Body of pancreas (tissue), 4 donors: ENCODE measurements at regions not wholly inside any gene's neighbourhood (a gene's known extent, or its start where the extent isn't known, plus 50 kb on each side); places are given as distances from the start of the nearest gene placed in this dataset.

Experiments used
- ATAC-seq: fragments of 150-250 bp; one replicate; pipeline ENCODE4 v1.9.1; 2016
- DNase-seq, 4 donors: peaks; one replicate each; pipeline ENCODE4 v3.0.0-alpha.2; 2019
- H3K27ac ChIP-seq, 4 donors: fragments of 200-600 bp; sonication (generic); 1 replicate in 3 of 4; 2 replicates in 1 of 4; pipeline versions ENCODE4 v1.5.1 to v1.6.1; 2016 to 2019; ENCODE audit warnings: mild to moderate bottlenecking in 1 of 4, mixed read lengths in 1 of 4, moderate library complexity in 1 of 4
- H3K27me3 ChIP-seq, 2 donors: fragments of 200-600 bp; sonication (generic); one replicate each; pipeline ENCODE4 v1.6.0; 2016; ENCODE audit warnings: mild to moderate bottlenecking in 1 of 2
- H3K36me3 ChIP-seq, 2 donors: fragments of 200-600 bp; sonication (generic); replicated peaks in 1 of 2; 2 replicates each; pipeline ENCODE4 v1.5.1; 2016; ENCODE audit warnings: low read depth in 2 of 2; ENCODE audit not compliant: insufficient read depth in 1 of 2
- H3K4me1 ChIP-seq: fragments of 200-600 bp; sonication (generic); one replicate; pipeline ENCODE4 v1.6.0; 2016
- H3K4me3 ChIP-seq, 2 donors: fragments of 200-600 bp; sonication (generic); 1 replicate in 1 of 2; 2 replicates in 1 of 2; pipeline ENCODE4 v1.5.1; 2016 to 2019
- H3K9me3 ChIP-seq, 3 donors: fragments of 200-600 bp; sonication (generic); 1 replicate in 2 of 3; 2 replicates in 1 of 3; pipeline ENCODE4 v1.5.1; 2016
- POLR2A ChIP-seq, 3 donors: fragments of 450-650 bp; IDR thresholded peaks; one replicate each; pipeline ENCODE4 v1.6.1; 2016; ENCODE audit warnings: antibody characterized with exemption in 3 of 3, mild to moderate bottlenecking in 2 of 3
- WGBS, 2 donors: methylation state at CpG; one replicate each; pipeline ENCODE4 v1.1.5; 2017; 5-methylcytosine and 5-hydroxymethylcytosine counted together
- intact Hi-C: fragments of 100-400 bp; cut with DNase I; formaldehyde crosslinking; loops from one replicate; pipeline ENCODE4 v1.15.1; 2023
- TF ChIP-seq, protein P1 (sequence below), 7 experiments: fragments of 450-650 bp in 4 of 7; fragments of 200-600 bp in 3 of 7; sonication (generic) in 3 of 7; IDR thresholded peaks; one replicate each; pipeline ENCODE4 v1.5.1; 2016 to 2019; ENCODE audit warnings: antibody characterized with exemption in 7 of 7

DNA sequence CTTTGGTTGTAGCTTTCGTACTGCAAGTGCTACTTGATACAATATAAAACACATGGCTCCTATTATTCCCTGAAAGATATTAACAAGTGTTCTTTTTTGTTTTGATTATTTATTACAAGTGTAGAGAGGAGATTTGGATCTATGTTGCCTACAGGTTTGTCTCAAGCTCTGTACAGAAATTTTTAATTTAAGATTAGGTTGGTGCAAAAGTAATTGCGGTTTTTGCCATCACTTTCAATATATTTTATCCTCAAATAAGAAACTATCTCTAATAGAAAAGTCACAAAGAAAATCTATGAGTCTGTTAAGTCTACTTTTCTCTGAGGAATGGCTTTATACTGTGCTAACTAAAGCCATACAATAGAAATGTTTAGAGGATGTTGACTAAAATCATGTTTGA is 1086.1 kb downstream of the GRM8 start:
- intact Hi-C loops, result no loop called here
- ATAC-seq (no peak), DNase-seq (no peak)
- H3K4me1 ChIP-seq, result no peaks in the 10 kb centered on the region
- H3K27me3 ChIP-seq, result no peaks in the 10 kb centered on the region
- H3K36me3 ChIP-seq, result no peaks in the 10 kb centered on the region
- no peak overlapping the region for H3K27ac ChIP-seq
- no peaks in the 10 kb centered on the region for H3K9me3 ChIP-seq
- 67 to 75% methylated on average over 2 of the region's 2 CpGs for WGBS, 2 donors
- no peak overlapping the region for H3K4me3 ChIP-seq
- TF ChIP-seq, protein P1, sequence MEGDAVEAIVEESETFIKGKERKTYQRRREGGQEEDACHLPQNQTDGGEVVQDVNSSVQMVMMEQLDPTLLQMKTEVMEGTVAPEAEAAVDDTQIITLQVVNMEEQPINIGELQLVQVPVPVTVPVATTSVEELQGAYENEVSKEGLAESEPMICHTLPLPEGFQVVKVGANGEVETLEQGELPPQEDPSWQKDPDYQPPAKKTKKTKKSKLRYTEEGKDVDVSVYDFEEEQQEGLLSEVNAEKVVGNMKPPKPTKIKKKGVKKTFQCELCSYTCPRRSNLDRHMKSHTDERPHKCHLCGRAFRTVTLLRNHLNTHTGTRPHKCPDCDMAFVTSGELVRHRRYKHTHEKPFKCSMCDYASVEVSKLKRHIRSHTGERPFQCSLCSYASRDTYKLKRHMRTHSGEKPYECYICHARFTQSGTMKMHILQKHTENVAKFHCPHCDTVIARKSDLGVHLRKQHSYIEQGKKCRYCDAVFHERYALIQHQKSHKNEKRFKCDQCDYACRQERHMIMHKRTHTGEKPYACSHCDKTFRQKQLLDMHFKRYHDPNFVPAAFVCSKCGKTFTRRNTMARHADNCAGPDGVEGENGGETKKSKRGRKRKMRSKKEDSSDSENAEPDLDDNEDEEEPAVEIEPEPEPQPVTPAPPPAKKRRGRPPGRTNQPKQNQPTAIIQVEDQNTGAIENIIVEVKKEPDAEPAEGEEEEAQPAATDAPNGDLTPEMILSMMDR (IDR thresholded peaks at IDR 0.05), result no peak
- TF ChIP-seq POLR2A (IDR thresholded peaks at IDR 0.05), result no peak

DNA sequence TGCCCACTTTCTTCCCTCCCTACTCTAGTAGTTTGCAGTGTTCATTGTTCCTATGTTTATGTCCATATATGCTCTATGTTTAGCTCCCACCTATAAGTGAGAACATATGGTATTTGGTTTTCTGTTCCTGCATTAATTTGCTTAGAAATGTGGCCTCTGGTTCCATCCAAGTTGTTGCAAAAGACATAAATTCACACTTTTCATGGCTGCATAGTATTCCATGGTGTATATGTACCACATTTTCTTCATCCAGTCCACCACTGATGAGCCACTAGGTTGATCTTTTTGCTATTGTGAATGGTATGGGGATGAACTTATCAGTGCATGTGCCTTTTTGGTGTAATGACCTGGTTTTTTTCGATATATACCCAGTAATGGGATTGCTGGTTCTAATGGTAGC is 1089.1 kb downstream of the GRM8 start:
- TF ChIP-seq, protein P1 (IDR thresholded peaks at IDR 0.05), result no peak
- TF ChIP-seq POLR2A (IDR thresholded peaks at IDR 0.05), result no peak
- intact Hi-C loops, result no loop called here
- H3K36me3 ChIP-seq, result no peaks in the 10 kb centered on the region
- DNase-seq, result no peak
- H3K27ac ChIP-seq, result no peak overlapping the region
- H3K27me3 ChIP-seq, result no peaks in the 10 kb centered on the region
- H3K4me3 ChIP-seq, result no peak overlapping the region
- WGBS, 2 donors, result 62 to 70% methylated on average over 1 of the region's 1 CpG
- no peak for ATAC-seq
- H3K9me3 ChIP-seq, result no peaks in the 10 kb centered on the region
- no peaks in the 10 kb centered on the region for H3K4me1 ChIP-seq

DNA sequence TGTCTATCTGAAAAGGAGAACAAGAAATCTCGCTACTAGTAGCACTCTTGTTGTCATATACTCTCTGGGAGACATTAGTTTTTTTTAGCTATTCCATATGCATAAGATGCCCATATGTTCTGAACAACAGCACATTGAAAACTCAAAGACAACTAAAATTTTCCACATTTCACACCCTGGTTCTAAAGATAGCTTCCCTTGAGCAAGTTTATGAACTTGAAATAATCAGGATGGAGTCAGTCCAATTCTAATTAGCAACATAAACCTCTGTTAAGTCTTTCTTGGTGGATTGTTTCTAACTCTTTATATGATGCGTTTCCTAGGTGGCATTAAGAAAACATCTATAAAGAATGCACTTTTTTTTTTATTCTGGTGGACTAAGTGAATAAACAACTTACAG is 1095.3 kb downstream of the GRM8 start:
- ATAC-seq (no peak), DNase-seq (no peak)
- no peaks in the 10 kb centered on the region for H3K36me3 ChIP-seq
- H3K27me3 ChIP-seq, result no peaks in the 10 kb centered on the region
- H3K9me3 ChIP-seq, result no peaks in the 10 kb centered on the region
- intact Hi-C loops, result no loop called here
- no peak overlapping the region for H3K27ac ChIP-seq
- no peak for TF ChIP-seq POLR2A (IDR thresholded peaks at IDR 0.05)
- TF ChIP-seq, protein P1 (IDR thresholded peaks at IDR 0.05), result no peak
- no peak overlapping the region for H3K4me3 ChIP-seq
- no peaks in the 10 kb centered on the region for H3K4me1 ChIP-seq
- WGBS, 2 donors, result 59 to 65% methylated on average over 2 of the region's 2 CpGs

DNA sequence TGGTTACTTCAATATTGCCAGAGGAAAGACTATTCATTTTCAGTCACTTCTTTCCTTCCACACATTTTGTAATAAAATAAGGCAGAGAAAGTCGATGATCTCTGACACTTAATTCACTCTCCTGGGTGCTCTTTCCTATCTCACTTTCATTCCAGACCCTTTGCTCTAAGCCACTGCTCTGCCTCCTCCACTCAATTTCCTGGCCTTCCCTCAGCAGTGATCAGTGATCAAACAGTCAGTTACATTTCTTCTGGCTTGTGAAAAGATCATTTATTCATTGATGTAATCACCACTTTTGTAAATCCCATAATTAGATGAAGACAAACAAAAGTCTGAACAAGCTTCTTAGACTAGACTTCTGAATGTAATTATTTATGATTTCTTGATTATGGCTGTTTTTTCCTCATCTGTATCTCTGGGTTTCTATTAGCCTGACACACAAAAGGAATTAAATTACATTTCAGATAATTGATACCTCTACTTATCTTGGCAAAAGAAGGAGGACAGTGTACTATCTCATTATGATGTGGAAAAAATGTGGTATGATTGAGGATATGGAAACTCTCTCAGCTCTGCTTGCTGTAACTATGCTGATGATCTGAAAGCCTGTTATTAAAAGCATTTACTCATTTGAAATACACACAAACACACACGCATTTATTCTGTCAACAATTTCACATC is 1102.3 kb downstream of the GRM8 start:
- Histone ChIP-seq H3K4me3 (no peak overlapping the region), H3K9me3 (no peaks in the 10 kb centered on the region), H3K27ac (no peak overlapping the region), H3K4me1 (no peaks in the 10 kb centered on the region), H3K36me3 (no peaks in the 10 kb centered on the region), H3K27me3 (no peaks in the 10 kb centered on the region)
- TF ChIP-seq POLR2A (IDR thresholded peaks at IDR 0.05), result no peak
- TF ChIP-seq, protein P1 (IDR thresholded peaks at IDR 0.05), result no peak
- ATAC-seq, result no peak
- WGBS, 2 donors, result 43 to 56% methylated on average over 2 of the region's 2 CpGs
- intact Hi-C loops, result no loop called here
- no peak for DNase-seq

DNA sequence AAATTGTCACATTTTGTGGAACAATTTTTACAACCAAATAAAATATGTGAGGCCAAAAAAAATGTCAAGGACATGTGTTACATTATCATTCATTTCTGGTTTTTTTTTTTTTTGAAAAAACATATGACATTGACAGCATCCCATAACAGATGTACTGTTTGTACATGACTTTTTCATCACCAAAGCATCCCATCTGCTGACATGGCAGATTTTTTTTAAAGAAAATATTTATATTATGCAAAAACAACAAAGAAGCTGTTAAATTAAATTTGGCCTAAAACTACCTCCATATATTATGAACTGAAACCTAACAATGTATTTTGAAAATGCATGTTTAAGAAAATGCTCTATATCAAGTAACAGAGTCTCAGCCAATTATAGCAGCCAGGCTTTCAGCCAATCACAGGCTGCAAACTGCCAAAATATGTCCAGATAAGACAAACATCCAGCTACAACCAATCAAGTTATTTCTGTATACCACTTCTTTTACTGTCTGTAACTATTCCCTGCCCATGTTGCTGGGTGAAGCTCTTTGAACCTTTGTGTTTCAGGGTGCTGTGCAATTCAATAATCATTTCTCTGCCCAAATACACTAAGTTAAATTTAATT is 1111.8 kb downstream of the GRM8 start:
- H3K27me3 ChIP-seq, result no peaks in the 10 kb centered on the region
- H3K4me3 ChIP-seq, result no peak overlapping the region
- DNase-seq (no peak), ATAC-seq (no peak)
- no peaks in the 10 kb centered on the region for H3K36me3 ChIP-seq
- H3K27ac ChIP-seq, result no peak overlapping the region
- H3K4me1 ChIP-seq, result no peaks in the 10 kb centered on the region
- H3K9me3 ChIP-seq, result no peaks in the 10 kb centered on the region
- TF ChIP-seq, protein P1 (IDR thresholded peaks at IDR 0.05), result no peak
- no peak for TF ChIP-seq POLR2A (IDR thresholded peaks at IDR 0.05)
- intact Hi-C loops, result no loop called here
